Heart left ventricle (tissue), 13 donors: ENCODE measurements at regions not wholly inside any gene's neighbourhood (a gene's known extent, or its start where the extent isn't known, plus 50 kb on each side); places are given as distances from the start of the nearest gene placed in this dataset.

Experiments
- POLR2A ChIP-seq, 2 donors: fragments of 450-650 bp; IDR thresholded peaks; one replicate each; pipeline ENCODE4 v1.6.1; 2017; ENCODE audit warnings: antibody characterized with exemption in 2 of 2, mild to moderate bottlenecking in 2 of 2, moderate library complexity in 2 of 2
- TF ChIP-seq, protein P1 (sequence below), 12 donors: fragments of 200-600 bp; sonication (generic) in 4 of 12; IDR thresholded peaks; one replicate each; pipeline versions ENCODE4 v1.5.0 to v1.8.0; 2018 to 2022; ENCODE audit warnings: antibody characterized with exemption in 12 of 12, mild to moderate bottlenecking in 5 of 12
- donor health status: ischemic (EF 13 %, LVEDD 7.1; RV severe dilation, severe dysfunction).
- donor health status: DM: no; HTN: yes; CAD: no.
- donor health status: DM: no; HTN: no; CAD: no.
- donor health status: ischemic (EF 25% LVEDD 6.9; RV normal size, moderate dysfunction).
- donor health status: ischemic (EF 25% LVEDD 5.7; RV mildly dilated, moderate dysfunction).
- donor health status: ischemic (EF 35%, LVEDD 5.7; RV mildly dilated, moderate dysfunction).
- donor health status: nonischemic (EF 11% LVEDD 7.7; RV severe dilation, severe dysfunction).
- donor health status: DM: yes; HTN: yes; CAD: no.
- donor health status: PGD.
- donor health status: ischemic (EF 29% LVEDD 5.4; RV normal size, mild dysfunction).
- donor health status: nonischemic (EF 23%, LVEDD 6.1; RV moderate dilation, normal function).

GRCh38 chr2:2765176-2765800, 434.2 kb upstream of the MYT1L start:
- TF ChIP-seq, protein P1, sequence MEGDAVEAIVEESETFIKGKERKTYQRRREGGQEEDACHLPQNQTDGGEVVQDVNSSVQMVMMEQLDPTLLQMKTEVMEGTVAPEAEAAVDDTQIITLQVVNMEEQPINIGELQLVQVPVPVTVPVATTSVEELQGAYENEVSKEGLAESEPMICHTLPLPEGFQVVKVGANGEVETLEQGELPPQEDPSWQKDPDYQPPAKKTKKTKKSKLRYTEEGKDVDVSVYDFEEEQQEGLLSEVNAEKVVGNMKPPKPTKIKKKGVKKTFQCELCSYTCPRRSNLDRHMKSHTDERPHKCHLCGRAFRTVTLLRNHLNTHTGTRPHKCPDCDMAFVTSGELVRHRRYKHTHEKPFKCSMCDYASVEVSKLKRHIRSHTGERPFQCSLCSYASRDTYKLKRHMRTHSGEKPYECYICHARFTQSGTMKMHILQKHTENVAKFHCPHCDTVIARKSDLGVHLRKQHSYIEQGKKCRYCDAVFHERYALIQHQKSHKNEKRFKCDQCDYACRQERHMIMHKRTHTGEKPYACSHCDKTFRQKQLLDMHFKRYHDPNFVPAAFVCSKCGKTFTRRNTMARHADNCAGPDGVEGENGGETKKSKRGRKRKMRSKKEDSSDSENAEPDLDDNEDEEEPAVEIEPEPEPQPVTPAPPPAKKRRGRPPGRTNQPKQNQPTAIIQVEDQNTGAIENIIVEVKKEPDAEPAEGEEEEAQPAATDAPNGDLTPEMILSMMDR (IDR thresholded peaks at IDR 0.05): no peak
- TF ChIP-seq POLR2A (IDR thresholded peaks at IDR 0.05): no peak
